GOT3 (cell line): ENCODE measurements at regions not wholly inside any gene's neighbourhood (a gene's known extent, or its start where the extent isn't known, plus 50 kb on each side); places are given as distances from the start of the nearest gene placed in this dataset.
"Not testable (repeated sequence)": the region's sequence is repeated elsewhere in the genome, so short reads cannot be mapped to it uniquely, and the experiment has no call there.

Source experiments
- DNase-seq: peaks from one replicate; lab custom pipeline; 2025; ENCODE audit warnings: mixed read lengths; lab: John Stamatoyannopoulos, UW

- DNase-seq = no peak
Measured at GRCh38 chr18:56316727-56317126, 321.7 kb downstream of the TXNL1 start.

GRCh38 chr18:56315363-56315762, 323.0 kb downstream of the TXNL1 start:
- no peak for DNase-seq

GRCh38 chr18:56314396-56314795, 324.0 kb downstream of the TXNL1 start:
- DNase-seq = no peak

GRCh38 chr18:56312551-56313335, 325.6 kb downstream of the TXNL1 start:
- no peak for DNase-seq

GRCh38 chr18:56309104-56309503, 329.3 kb downstream of the TXNL1 start:
- no peak for DNase-seq

- DNase-seq = no peak
Measured at GRCh38 chr18:56307354-56308170, 330.8 kb downstream of the TXNL1 start.

- no peak for DNase-seq
Measured at GRCh38 chr18:56306797-56307196, 331.6 kb downstream of the TXNL1 start.

GRCh38 chr18:56305583-56305982, 332.8 kb downstream of the TXNL1 start:
- no peak for DNase-seq

GRCh38 chr18:56302156-56302555, 336.2 kb downstream of the TXNL1 start:
- DNase-seq = no peak

GRCh38 chr18:56299740-56300139, 338.7 kb downstream of the TXNL1 start:
- DNase-seq = no peak

- DNase-seq = no peak
Measured at GRCh38 chr18:56298935-56299334, 339.5 kb downstream of the TXNL1 start.

- DNase-seq = no peak
Measured at GRCh38 chr18:56296381-56296780, 342.0 kb downstream of the TXNL1 start.

GRCh38 chr18:56294484-56295183, 343.8 kb downstream of the TXNL1 start:
- no peak for DNase-seq

GRCh38 chr18:56291294-56291693, 347.1 kb downstream of the TXNL1 start:
- no peak for DNase-seq

- no peak for DNase-seq
Measured at GRCh38 chr18:56289381-56289780, 349.0 kb downstream of the TXNL1 start.

- no peak for DNase-seq
Measured at GRCh38 chr18:56286775-56287325, 351.5 kb downstream of the TXNL1 start.

- DNase-seq = no peak
Measured at GRCh38 chr18:56285387-56286065, 352.9 kb downstream of the TXNL1 start.

GRCh38 chr18:56284319-56284718, 354.1 kb downstream of the TXNL1 start:
- no peak for DNase-seq

- DNase-seq = no peak
Measured at GRCh38 chr18:56283316-56283715, 355.1 kb downstream of the TXNL1 start.

- DNase-seq = no peak
Measured at GRCh38 chr18:56282234-56283104, 355.9 kb downstream of the TXNL1 start.

GRCh38 chr18:56279816-56280215, 358.6 kb downstream of the TXNL1 start:
- DNase-seq = not testable (repeated sequence)
